ENCODE measurements at regions not wholly inside any gene's neighbourhood (a gene's known extent, or its start where the extent isn't known, plus 50 kb on each side); places are given as distances from the start of the nearest gene placed in this dataset.

- H3K36me3 ChIP-seq: no peaks in the 10 kb centered on the region
- no peaks in the 10 kb centered on the region for H4K20me1 ChIP-seq
- H3K9ac ChIP-seq: no peak overlapping the region
- no peak overlapping the region for H3K4me3 ChIP-seq
- no peak overlapping the region for H3K4me2 ChIP-seq
- H3K27me3 ChIP-seq: no peaks in the 10 kb centered on the region
- no peak overlapping the region for H3K27ac ChIP-seq
- no peak for TF ChIP-seq Cebpa-rat (IDR thresholded peaks at IDR 0.05)
- H3K4me1 ChIP-seq: no peaks in the 10 kb centered on the region
- 0 out of 2 replicates have a peak, but pooled peaks cover 5% of the 10 kb centered on the region for H3K9me3 ChIP-seq
These were observed 225.2 kb downstream of the XPNPEP1 start for GRCh38 chr10:109698086-109698485.

GRCh38 chr10:109696981-109697775, 226.1 kb downstream of the XPNPEP1 start:
- H3K36me3 ChIP-seq: no peaks in the 10 kb centered on the region
- no peak for TF ChIP-seq Cebpa-rat (IDR thresholded peaks at IDR 0.05)
- no peaks in the 10 kb centered on the region for H3K27me3 ChIP-seq
- no peak overlapping the region for H3K4me2 ChIP-seq
- H3K27ac ChIP-seq: no peak overlapping the region
- H3K9me3 ChIP-seq: 0 out of 2 replicates have a peak, but pooled peaks cover 5% of the 10 kb centered on the region
- no peak overlapping the region for H3K4me3 ChIP-seq
- no peaks in the 10 kb centered on the region for H3K4me1 ChIP-seq
- no peaks in the 10 kb centered on the region for H4K20me1 ChIP-seq
- H3K9ac ChIP-seq: no peak overlapping the region

- Histone ChIP-seq H3K4me1 (no peaks in the 10 kb centered on the region), H3K36me3 (no peaks in the 10 kb centered on the region), H3K9me3 (0 out of 2 replicates have a peak, but pooled peaks cover 5% of the 10 kb centered on the region), H3K27ac (no peak overlapping the region), H3K27me3 (no peaks in the 10 kb centered on the region), H3K4me2 (no peak overlapping the region), H3K4me3 (no peak overlapping the region), H4K20me1 (no peaks in the 10 kb centered on the region), H3K9ac (no peak overlapping the region)
- no peak for TF ChIP-seq Cebpa-rat (IDR thresholded peaks at IDR 0.05)
These were observed 226.8 kb downstream of the XPNPEP1 start for GRCh38 chr10:109696462-109696861.

GRCh38 chr10:109695988-109696387, 227.3 kb downstream of the XPNPEP1 start:
- no peak overlapping the region for H3K4me3 ChIP-seq
- H3K27me3 ChIP-seq: no peaks in the 10 kb centered on the region
- no peaks in the 10 kb centered on the region for H3K36me3 ChIP-seq
- H3K4me1 ChIP-seq: no peaks in the 10 kb centered on the region
- no peak overlapping the region for H3K27ac ChIP-seq
- TF ChIP-seq Cebpa-rat (IDR thresholded peaks at IDR 0.05): no peak
- no peaks in the 10 kb centered on the region for H4K20me1 ChIP-seq
- no peak overlapping the region for H3K9ac ChIP-seq
- H3K4me2 ChIP-seq: no peak overlapping the region
- 0 out of 2 replicates have a peak, but pooled peaks cover 5% of the 10 kb centered on the region for H3K9me3 ChIP-seq

- no peaks in the 10 kb centered on the region for H3K36me3 ChIP-seq
- no peaks in the 10 kb centered on the region for H3K27me3 ChIP-seq
- no peaks in the 10 kb centered on the region for H4K20me1 ChIP-seq
- no peak overlapping the region for H3K27ac ChIP-seq
- peaks cover 6% of the 10 kb centered on the region for H3K9me3 ChIP-seq
- TF ChIP-seq Cebpa-rat (IDR thresholded peaks at IDR 0.05): no peak
- no peak overlapping the region for H3K9ac ChIP-seq
- H3K4me3 ChIP-seq: no peak overlapping the region
- H3K4me1 ChIP-seq: no peaks in the 10 kb centered on the region
- no peak overlapping the region for H3K4me2 ChIP-seq
These were observed 233.5 kb downstream of the XPNPEP1 start for GRCh38 chr10:109689785-109690184.

- no peak overlapping the region for H3K27ac ChIP-seq
- no peaks in the 10 kb centered on the region for H3K9me3 ChIP-seq
- no peaks in the 10 kb centered on the region for H3K36me3 ChIP-seq
- no peaks in the 10 kb centered on the region for H3K4me1 ChIP-seq
- H3K27me3 ChIP-seq: no peaks in the 10 kb centered on the region
- no peak overlapping the region for H3K9ac ChIP-seq
- H3K4me2 ChIP-seq: no peak overlapping the region
- H3K4me3 ChIP-seq: no peak overlapping the region
- TF ChIP-seq Cebpa-rat (IDR thresholded peaks at IDR 0.05): no peak
- no peaks in the 10 kb centered on the region for H4K20me1 ChIP-seq
These were observed 243.8 kb downstream of the XPNPEP1 start for GRCh38 chr10:109679478-109679877.

GRCh38 chr10:109678857-109679256, 244.5 kb downstream of the XPNPEP1 start:
- no peak overlapping the region for H3K4me3 ChIP-seq

GRCh38 chr10:109676703-109677102, 246.6 kb downstream of the XPNPEP1 start:
- no peak for TF ChIP-seq Cebpa-rat (IDR thresholded peaks at IDR 0.05)
- Histone ChIP-seq H3K9me3 (no peaks in the 10 kb centered on the region), H3K4me2 (no peak overlapping the region), H3K9ac (no peak overlapping the region), H3K4me3 (no peak overlapping the region), H3K36me3 (no peaks in the 10 kb centered on the region), H3K27me3 (no peaks in the 10 kb centered on the region), H4K20me1 (no peaks in the 10 kb centered on the region), H3K27ac (no peak overlapping the region), H3K4me1 (no peaks in the 10 kb centered on the region)

More at GRCh38 chr10:109678857-109679256, 244.5 kb downstream of the XPNPEP1 start:
- TF ChIP-seq Cebpa-rat (IDR thresholded peaks at IDR 0.05): no peak
- Histone ChIP-seq H3K4me1 (no peaks in the 10 kb centered on the region), H3K4me2 (no peak overlapping the region), H3K27ac (no peak overlapping the region), H3K36me3 (no peaks in the 10 kb centered on the region), H3K9ac (no peak overlapping the region), H4K20me1 (no peaks in the 10 kb centered on the region), H3K27me3 (no peaks in the 10 kb centered on the region), H3K9me3 (no peaks in the 10 kb centered on the region)

GRCh38 chr10:109668703-109669102, 254.6 kb downstream of the XPNPEP1 start:
- peaks cover 14% of the 10 kb centered on the region for H3K9me3 ChIP-seq
- no peaks in the 10 kb centered on the region for H4K20me1 ChIP-seq

GRCh38 chr10:109668154-109668665, 255.1 kb downstream of the XPNPEP1 start:
- no peak overlapping the region for H3K27ac ChIP-seq
- H4K20me1 ChIP-seq: no peaks in the 10 kb centered on the region
- H3K4me1 ChIP-seq: no peaks in the 10 kb centered on the region
- H3K4me2 ChIP-seq: no peak overlapping the region
- no peak for TF ChIP-seq Cebpa-rat (IDR thresholded peaks at IDR 0.05)
- H3K27me3 ChIP-seq: no peaks in the 10 kb centered on the region
- H3K4me3 ChIP-seq: no peak overlapping the region
- no peak overlapping the region for H3K9ac ChIP-seq
- peaks cover 19% of the 10 kb centered on the region for H3K9me3 ChIP-seq
- no peaks in the 10 kb centered on the region for H3K36me3 ChIP-seq

More at GRCh38 chr10:109668703-109669102, 254.6 kb downstream of the XPNPEP1 start:
- no peaks in the 10 kb centered on the region for H3K27me3 ChIP-seq
- H3K4me3 ChIP-seq: no peak overlapping the region
- TF ChIP-seq Cebpa-rat (IDR thresholded peaks at IDR 0.05): no peak
- H3K4me1 ChIP-seq: no peaks in the 10 kb centered on the region
- H3K9ac ChIP-seq: no peak overlapping the region
- H3K4me2 ChIP-seq: no peak overlapping the region
- no peak overlapping the region for H3K27ac ChIP-seq
- H3K36me3 ChIP-seq: no peaks in the 10 kb centered on the region
